ENCODE measurements at regions not wholly inside any gene's neighbourhood (a gene's known extent, or its start where the extent isn't known, plus 50 kb on each side); places are given as distances from the start of the nearest gene placed in this dataset.

- no peak for DNase-seq (ENCODE audit: low spot score)
Measured at GRCh38 chr14:104386151-104386841, 193.3 kb upstream of the C14orf180 start.

- no peak for DNase-seq (ENCODE audit: low spot score)
Measured at GRCh38 chr14:104387022-104388010, 192.2 kb upstream of the C14orf180 start.

GRCh38 chr14:104388011-104388521 lies 191.5 kb upstream of the C14orf180 start:
- no peak for DNase-seq (ENCODE audit: low spot score)

- no peak for DNase-seq (ENCODE audit: low spot score)
Measured at GRCh38 chr14:104388541-104389325, 190.8 kb upstream of the C14orf180 start.

GRCh38 chr14:104389326-104390220 lies 190.0 kb upstream of the C14orf180 start:
- DNase-seq (ENCODE audit: low spot score): peak; percentile 37

- no peak for DNase-seq (ENCODE audit: low spot score)
Measured at GRCh38 chr14:104390221-104390931, 189.2 kb upstream of the C14orf180 start.

GRCh38 chr14:104390941-104391901 lies 188.3 kb upstream of the C14orf180 start:
- DNase-seq (ENCODE audit: low spot score): no peak

- DNase-seq (ENCODE audit: low spot score): peak; percentile 33
Measured at GRCh38 chr14:104392001-104392395, 187.6 kb upstream of the C14orf180 start.

- no peak for DNase-seq (ENCODE audit: low spot score)
Measured at GRCh38 chr14:104392396-104393198, 187.0 kb upstream of the C14orf180 start.

- DNase-seq (ENCODE audit: low spot score): no peak
Measured at GRCh38 chr14:104393199-104393897, 186.2 kb upstream of the C14orf180 start.

GRCh38 chr14:104393898-104394381 lies 185.6 kb upstream of the C14orf180 start:
- peak; percentile 88 for DNase-seq (ENCODE audit: low spot score)

GRCh38 chr14:104394409-104394851 lies 185.1 kb upstream of the C14orf180 start:
- no peak for DNase-seq (ENCODE audit: low spot score)

GRCh38 chr14:104395276-104395675 lies 184.3 kb upstream of the C14orf180 start:
- DNase-seq (ENCODE audit: low spot score): no peak

GRCh38 chr14:104395941-104396681 lies 183.5 kb upstream of the C14orf180 start:
- DNase-seq (ENCODE audit: low spot score): no peak

GRCh38 chr14:104396682-104397470 lies 182.7 kb upstream of the C14orf180 start:
- DNase-seq (ENCODE audit: low spot score): no peak

GRCh38 chr14:104397956-104398355 lies 181.6 kb upstream of the C14orf180 start:
- no peak for DNase-seq (ENCODE audit: low spot score)

All from CD4-positive, alpha-beta T cell treated with Interleukin-6 at 100 ng/mL for 8 hours (primary cell).